Activated naive CD4-positive, alpha-beta T cell treated with anti-CD3 and anti-CD28 coated beads, Interleukin-2, amount 50 U/mL, for 24 hours (primary cell): ENCODE measurements at regions not wholly inside any gene's neighbourhood (a gene's known extent, or its start where the extent isn't known, plus 50 kb on each side); places are given as distances from the start of the nearest gene placed in this dataset.

Source experiments
- H3K27ac Mint-ChIP-seq: one replicate; pipeline ENCODE4 v1.8.0; 2021; ENCODE audit warnings: mild to moderate bottlenecking, mixed read lengths
- H3K27me3 Mint-ChIP-seq: one replicate; pipeline ENCODE4 v1.8.0; 2021; ENCODE audit warnings: mixed read lengths
- H3K36me3 Mint-ChIP-seq: one replicate; pipeline ENCODE4 v1.8.0; 2021; ENCODE audit warnings: mixed read lengths
- H3K4me1 Mint-ChIP-seq: one replicate; pipeline ENCODE4 v1.8.0; 2021; ENCODE audit warnings: mixed read lengths
- H3K4me3 Mint-ChIP-seq: one replicate; pipeline ENCODE4 v1.8.0; 2021; ENCODE audit warnings: mild to moderate bottlenecking, mixed read lengths
- H3K9me3 Mint-ChIP-seq: one replicate; pipeline ENCODE4 v1.8.0; 2021; ENCODE audit warnings: mixed read lengths

DNA sequence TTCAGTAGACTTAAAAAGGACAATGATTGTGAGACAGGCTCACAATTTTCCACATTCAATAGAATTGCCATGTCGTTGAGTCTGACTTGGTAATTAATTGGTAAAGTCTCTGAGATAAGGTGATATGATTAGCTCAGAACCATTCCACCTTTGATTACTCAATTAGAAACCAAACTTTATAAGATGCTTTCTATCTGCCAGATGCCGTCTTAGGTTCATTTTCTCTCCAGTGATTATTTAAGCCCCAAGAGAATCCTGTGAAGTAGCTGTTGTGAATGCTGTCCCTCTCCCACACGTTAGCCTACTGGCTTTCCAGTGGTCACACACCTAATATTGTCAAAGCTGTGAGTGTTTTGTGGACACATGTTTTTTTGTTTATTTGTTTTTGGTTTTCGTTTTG lies 528.9 kb upstream of the ZNF462 start:
- H3K4me1 Mint-ChIP-seq: no peaks in the 10 kb centered on the region
- peaks cover 5% of the 10 kb centered on the region for H3K9me3 Mint-ChIP-seq
- H3K27ac Mint-ChIP-seq: no peak overlapping the region
- no peaks in the 10 kb centered on the region for H3K27me3 Mint-ChIP-seq
- no peaks in the 10 kb centered on the region for H3K36me3 Mint-ChIP-seq
- no peak overlapping the region for H3K4me3 Mint-ChIP-seq

DNA sequence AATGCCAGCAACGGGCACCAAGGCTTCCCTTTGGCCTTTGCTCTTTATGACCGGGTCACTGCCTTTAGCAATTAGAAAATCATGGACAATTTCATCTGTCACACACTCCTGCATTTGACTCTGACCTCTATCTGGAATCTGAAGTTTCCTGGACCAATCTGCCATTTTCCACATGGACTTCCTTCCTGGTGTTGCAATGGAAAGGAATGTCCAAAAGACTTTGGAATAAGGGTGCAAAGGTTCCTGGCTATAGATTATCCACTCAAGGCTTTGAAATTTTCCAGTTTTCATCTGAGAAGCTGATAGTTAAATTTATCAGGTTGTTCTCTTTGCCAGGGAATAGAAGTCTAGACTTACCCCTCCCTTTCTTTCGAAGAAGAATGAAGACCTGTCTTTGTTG lies 523.1 kb upstream of the ZNF462 start:
- no peaks in the 10 kb centered on the region for H3K4me1 Mint-ChIP-seq
- peaks cover 5% of the 10 kb centered on the region for H3K9me3 Mint-ChIP-seq
- H3K4me3 Mint-ChIP-seq: no peak overlapping the region
- H3K36me3 Mint-ChIP-seq: no peaks in the 10 kb centered on the region
- H3K27ac Mint-ChIP-seq: no peak overlapping the region
- H3K27me3 Mint-ChIP-seq: no peaks in the 10 kb centered on the region

DNA sequence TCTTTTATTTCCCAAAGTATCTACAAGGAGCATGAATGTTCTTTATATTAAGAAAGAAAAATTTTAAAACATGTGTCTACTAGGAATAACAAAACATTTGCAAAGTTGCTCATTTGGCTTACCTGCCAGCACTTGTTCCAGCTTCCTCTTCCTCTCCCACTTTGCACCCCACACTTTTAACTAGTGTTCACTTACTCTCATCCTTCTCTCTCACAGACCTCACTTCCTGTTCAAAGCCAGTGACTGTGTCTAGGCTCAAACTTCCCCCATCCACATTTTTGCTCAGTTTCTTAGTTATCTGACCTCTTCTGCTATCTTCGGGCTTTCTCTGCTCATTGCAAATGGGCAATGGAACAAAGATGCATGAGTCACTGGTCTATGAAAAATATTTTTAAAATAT lies 512.2 kb upstream of the ZNF462 start:
- Mint-ChIP-seq H3K36me3 (no peaks in the 10 kb centered on the region), H3K4me3 (no peak overlapping the region), H3K9me3 (peaks cover 10% of the 10 kb centered on the region), H3K27ac (no peak overlapping the region), H3K4me1 (no peaks in the 10 kb centered on the region), H3K27me3 (no peaks in the 10 kb centered on the region)

DNA sequence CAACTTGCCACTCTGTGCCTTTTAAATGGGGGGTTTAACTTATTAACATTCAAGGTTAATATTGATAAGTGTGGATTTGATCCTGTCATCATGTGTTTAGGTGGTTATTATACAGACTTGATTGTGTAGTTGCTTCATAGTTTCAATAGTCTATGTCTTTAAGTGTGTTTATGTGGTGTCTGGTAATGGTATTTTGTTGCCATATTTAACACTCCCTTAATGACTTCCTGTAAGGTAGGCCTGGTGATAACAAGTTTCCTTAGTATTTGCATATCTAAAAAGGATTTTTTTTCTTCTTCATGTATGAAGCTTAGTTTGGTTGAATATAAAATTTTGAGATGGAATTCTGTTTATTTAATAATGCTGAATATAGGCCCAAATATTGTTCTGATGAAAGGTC lies 506.0 kb upstream of the ZNF462 start:
- no peak overlapping the region for H3K4me3 Mint-ChIP-seq
- no peaks in the 10 kb centered on the region for H3K27me3 Mint-ChIP-seq

DNA sequence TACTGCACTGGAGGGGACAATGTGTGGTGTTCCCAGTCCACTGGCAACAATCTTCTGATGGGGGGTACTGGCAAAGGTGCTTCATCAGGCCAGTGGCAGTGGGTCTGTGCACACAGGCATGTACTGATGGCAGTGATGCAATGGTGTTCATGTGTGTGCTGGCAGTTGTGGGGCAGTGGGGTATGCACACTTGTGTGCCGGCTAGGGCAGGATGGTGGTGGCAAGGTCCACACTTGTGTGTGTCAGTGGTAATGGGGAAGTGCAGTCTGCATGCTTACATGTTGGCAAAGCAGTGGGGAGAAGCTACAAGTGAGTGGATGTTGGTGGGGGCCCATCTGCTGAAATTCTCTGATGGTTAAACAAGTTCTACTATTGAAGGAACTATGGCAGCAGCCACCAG lies 504.6 kb upstream of the ZNF462 start:
- H3K4me3 Mint-ChIP-seq: no peak overlapping the region
- H3K4me1 Mint-ChIP-seq: no peaks in the 10 kb centered on the region
- H3K36me3 Mint-ChIP-seq: peaks cover 2% of the 10 kb centered on the region
- H3K27ac Mint-ChIP-seq: no peak overlapping the region
- peaks cover 33% of the 10 kb centered on the region for H3K9me3 Mint-ChIP-seq
- H3K27me3 Mint-ChIP-seq: no peaks in the 10 kb centered on the region

More for the DNA sequence above, 506.0 kb upstream of the ZNF462 start:
- Mint-ChIP-seq H3K9me3 (peaks cover 33% of the 10 kb centered on the region), H3K36me3 (peaks cover 2% of the 10 kb centered on the region), H3K27ac (no peak overlapping the region), H3K4me1 (no peaks in the 10 kb centered on the region)

DNA sequence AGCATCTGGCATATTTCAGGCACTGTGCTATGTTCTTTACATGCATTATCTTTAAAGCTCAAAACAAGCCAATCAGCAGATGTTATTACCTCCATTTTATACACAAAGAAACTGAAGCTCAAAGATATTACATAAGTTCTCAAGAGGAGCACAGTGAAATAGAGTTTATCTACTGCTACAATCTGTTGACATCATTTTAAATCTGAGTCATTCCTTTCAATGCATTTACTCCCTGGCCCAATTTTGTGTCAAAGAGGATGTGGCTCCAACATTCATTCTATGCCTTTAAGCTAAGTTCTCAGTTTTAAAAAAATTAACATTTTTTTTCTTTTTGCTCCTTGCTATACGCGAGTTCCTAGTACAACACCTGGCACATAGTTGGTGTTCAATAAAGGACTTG lies 486.3 kb upstream of the ZNF462 start:
- peaks cover 18% of the 10 kb centered on the region for H3K9me3 Mint-ChIP-seq
- H3K27ac Mint-ChIP-seq: no peak overlapping the region
- no peaks in the 10 kb centered on the region for H3K36me3 Mint-ChIP-seq
- H3K4me1 Mint-ChIP-seq: no peaks in the 10 kb centered on the region
- H3K4me3 Mint-ChIP-seq: no peak overlapping the region
- no peaks in the 10 kb centered on the region for H3K27me3 Mint-ChIP-seq

DNA sequence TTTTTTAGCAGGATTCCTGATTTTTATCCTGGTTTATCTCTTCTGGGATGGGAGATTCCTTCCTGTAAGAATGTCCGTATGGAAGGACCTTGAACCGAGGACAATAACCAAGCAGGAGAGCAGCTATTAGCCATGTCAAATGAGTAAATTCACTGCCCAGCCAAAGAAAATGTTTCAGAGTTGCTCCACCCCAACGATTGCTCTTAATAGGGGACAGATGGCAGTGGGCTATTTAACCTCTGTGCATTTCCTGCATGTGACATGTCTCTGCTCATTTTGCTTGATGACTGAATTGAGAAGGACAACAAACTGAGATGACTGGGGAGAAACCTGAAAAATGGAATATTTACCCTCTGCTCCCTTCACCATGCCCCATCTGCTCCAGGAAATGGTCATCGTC lies 479.9 kb upstream of the ZNF462 start:
- peaks cover 17% of the 10 kb centered on the region for H3K9me3 Mint-ChIP-seq
- no peaks in the 10 kb centered on the region for H3K4me1 Mint-ChIP-seq
- no peaks in the 10 kb centered on the region for H3K27me3 Mint-ChIP-seq
- H3K36me3 Mint-ChIP-seq: no peaks in the 10 kb centered on the region
- H3K27ac Mint-ChIP-seq: no peak overlapping the region
- H3K4me3 Mint-ChIP-seq: no peak overlapping the region

DNA sequence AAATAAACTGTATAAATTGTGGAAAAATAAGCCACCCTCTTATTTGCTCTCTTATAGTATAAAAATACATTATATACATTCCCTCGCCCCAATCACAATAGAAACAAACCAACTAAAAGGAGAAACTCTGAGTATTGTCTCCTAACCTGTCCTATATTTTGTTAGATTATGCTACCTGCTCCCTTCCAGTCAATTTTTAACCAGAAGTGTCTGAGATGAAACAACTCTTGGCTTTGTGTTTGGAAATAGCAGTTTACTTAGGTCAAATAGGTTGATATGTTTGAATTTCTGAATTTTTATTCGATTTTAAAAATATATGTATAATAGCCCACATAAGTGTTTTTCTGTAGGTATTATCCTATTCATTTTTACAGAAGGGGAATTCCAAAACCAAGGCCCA lies 475.0 kb upstream of the ZNF462 start:
- Mint-ChIP-seq H3K9me3 (peaks cover 13% of the 10 kb centered on the region), H3K4me3 (no peak overlapping the region), H3K27me3 (no peaks in the 10 kb centered on the region), H3K36me3 (no peaks in the 10 kb centered on the region), H3K27ac (no peak overlapping the region), H3K4me1 (no peaks in the 10 kb centered on the region)

DNA sequence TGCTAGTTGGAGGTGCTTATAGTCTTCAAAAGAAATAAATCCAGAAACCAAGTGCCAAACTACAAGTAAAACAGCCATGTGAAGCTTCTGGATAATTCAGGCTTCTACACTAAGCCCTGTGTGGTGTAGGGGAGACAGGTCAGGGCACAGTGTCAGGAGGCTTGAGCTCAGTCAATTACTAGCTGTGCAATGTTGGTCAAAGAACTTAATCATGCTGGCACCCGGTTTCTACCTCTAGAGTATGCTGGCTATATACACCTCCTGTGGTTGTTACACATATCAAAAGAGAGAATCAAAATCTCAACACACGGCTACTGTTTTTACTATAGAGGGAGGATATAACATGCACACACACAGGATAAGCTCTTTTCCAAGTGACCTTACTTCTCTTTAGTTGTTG lies 469.7 kb upstream of the ZNF462 start:
- H3K36me3 Mint-ChIP-seq: no peaks in the 10 kb centered on the region
- no peaks in the 10 kb centered on the region for H3K27me3 Mint-ChIP-seq
- peaks cover 7% of the 10 kb centered on the region for H3K9me3 Mint-ChIP-seq
- no peaks in the 10 kb centered on the region for H3K4me1 Mint-ChIP-seq
- no peak overlapping the region for H3K4me3 Mint-ChIP-seq
- H3K27ac Mint-ChIP-seq: no peak overlapping the region

DNA sequence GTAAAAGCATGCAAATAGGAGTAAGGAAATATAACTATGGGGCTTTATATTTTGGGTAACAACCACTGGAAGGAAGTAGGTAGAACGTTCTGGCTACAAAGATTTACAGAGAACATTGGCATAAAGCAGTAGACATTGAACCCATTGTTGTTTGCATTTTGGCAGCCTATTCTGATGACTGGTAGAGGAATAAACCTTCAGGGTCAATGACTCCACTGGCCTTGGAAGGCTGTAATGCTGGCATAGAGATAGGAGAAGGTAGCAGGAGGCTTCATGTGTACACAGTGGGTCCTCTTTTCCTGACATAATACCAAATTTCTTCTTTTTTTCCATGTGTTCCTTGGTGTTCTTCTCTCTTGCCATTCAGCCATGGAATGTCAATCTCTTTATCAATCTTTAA lies 462.8 kb upstream of the ZNF462 start:
- H3K4me1 Mint-ChIP-seq: no peaks in the 10 kb centered on the region
- H3K4me3 Mint-ChIP-seq: no peak overlapping the region
- H3K9me3 Mint-ChIP-seq: peaks cover 11% of the 10 kb centered on the region
- no peak overlapping the region for H3K27ac Mint-ChIP-seq
- no peaks in the 10 kb centered on the region for H3K27me3 Mint-ChIP-seq
- H3K36me3 Mint-ChIP-seq: no peaks in the 10 kb centered on the region

DNA sequence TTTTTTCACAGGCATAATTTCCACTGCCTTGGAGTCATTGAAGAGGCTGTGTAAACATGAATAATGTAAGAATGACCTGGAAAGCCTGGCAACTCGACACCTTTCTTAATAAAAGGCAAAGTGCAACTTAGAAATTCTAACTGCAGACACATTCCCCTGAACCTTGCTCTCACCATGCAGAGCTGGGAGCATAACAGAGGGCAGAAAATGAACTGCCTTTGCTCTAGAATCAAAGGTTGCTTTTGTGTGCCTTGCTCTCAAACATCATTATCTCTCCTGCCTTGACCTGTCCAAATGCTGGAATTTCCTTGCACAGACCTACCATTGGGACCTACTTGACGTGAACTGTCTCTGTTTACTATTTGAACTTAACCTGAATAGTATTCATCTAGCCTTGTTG lies 462.0 kb upstream of the ZNF462 start:
- Mint-ChIP-seq H3K4me1 (no peaks in the 10 kb centered on the region), H3K9me3 (peaks cover 11% of the 10 kb centered on the region), H3K4me3 (no peak overlapping the region), H3K27me3 (no peaks in the 10 kb centered on the region), H3K27ac (no peak overlapping the region), H3K36me3 (no peaks in the 10 kb centered on the region)

DNA sequence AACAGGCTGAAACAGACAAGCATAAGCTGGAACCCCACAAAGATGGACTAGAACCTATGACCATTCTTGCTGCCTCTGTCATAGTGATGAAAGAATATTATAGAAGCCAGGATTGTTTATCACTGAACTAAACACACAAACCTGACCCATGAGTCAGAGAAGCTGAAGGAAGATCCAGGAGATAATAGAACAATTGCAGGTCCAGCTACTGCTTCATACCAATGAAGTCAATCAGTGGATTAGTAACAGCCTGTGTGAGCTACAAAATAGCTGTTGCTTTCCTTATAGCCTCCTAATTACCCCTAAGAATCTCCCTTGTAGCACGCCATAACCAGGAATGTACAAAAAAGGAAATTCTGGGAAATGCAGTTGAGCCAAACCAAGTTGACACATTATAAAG lies 459.9 kb upstream of the ZNF462 start:
- H3K27me3 Mint-ChIP-seq: no peaks in the 10 kb centered on the region
- H3K9me3 Mint-ChIP-seq: peaks cover 11% of the 10 kb centered on the region
- H3K27ac Mint-ChIP-seq: no peak overlapping the region
- H3K4me1 Mint-ChIP-seq: no peaks in the 10 kb centered on the region
- no peaks in the 10 kb centered on the region for H3K36me3 Mint-ChIP-seq
- H3K4me3 Mint-ChIP-seq: no peak overlapping the region

DNA sequence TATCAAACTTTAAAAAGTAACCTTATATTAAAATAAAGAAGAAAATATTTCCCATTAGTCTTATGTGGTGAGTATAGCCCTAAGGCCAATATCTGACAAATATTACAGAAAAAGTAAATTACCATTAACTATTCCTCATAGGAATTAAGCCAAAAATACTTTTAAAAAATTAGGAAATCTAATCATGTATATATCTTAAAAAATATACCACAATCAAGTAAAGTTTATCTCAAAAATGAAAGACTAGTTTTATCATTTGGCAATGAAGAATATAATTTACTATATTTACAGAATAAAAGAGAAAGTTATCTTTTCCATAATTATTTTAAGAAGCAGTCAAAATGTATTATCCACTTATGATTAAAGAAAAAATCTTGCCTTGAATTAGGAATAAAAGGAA lies 458.8 kb upstream of the ZNF462 start:
- Mint-ChIP-seq H3K4me3 (no peak overlapping the region), H3K9me3 (peaks cover 10% of the 10 kb centered on the region), H3K36me3 (no peaks in the 10 kb centered on the region), H3K4me1 (no peaks in the 10 kb centered on the region), H3K27me3 (no peaks in the 10 kb centered on the region), H3K27ac (no peak overlapping the region)

DNA sequence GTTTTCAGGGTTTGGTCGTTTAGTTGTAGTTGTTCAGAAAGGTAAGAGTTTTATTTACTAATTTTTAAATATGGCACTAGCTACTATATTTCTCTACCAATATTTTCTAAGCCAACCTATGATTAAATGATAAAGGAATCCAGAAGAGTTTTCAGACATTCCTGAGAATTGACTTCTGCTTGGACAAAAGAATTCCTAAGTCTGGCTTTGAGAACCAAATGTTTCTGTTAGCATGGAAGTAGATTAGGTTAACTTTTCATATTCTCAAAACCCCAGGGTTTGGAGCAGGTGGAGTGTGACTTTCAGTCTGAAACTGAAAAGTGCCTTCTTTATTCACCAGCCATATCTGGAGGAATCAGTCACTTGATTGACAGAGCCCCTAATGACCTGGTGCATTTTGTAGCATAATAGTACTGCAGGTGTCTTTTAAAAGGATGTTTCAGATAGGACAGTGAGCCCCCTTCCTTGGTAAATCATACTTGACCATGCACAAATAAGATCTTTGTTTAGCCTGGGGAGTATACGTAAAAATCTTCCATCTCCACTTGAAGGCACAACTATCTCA lies 457.0 kb upstream of the ZNF462 start:
- no peaks in the 10 kb centered on the region for H3K27me3 Mint-ChIP-seq
- no peaks in the 10 kb centered on the region for H3K36me3 Mint-ChIP-seq
- H3K4me1 Mint-ChIP-seq: no peaks in the 10 kb centered on the region
- no peak overlapping the region for H3K27ac Mint-ChIP-seq
- no peak overlapping the region for H3K4me3 Mint-ChIP-seq
- H3K9me3 Mint-ChIP-seq: peaks cover 5% of the 10 kb centered on the region

DNA sequence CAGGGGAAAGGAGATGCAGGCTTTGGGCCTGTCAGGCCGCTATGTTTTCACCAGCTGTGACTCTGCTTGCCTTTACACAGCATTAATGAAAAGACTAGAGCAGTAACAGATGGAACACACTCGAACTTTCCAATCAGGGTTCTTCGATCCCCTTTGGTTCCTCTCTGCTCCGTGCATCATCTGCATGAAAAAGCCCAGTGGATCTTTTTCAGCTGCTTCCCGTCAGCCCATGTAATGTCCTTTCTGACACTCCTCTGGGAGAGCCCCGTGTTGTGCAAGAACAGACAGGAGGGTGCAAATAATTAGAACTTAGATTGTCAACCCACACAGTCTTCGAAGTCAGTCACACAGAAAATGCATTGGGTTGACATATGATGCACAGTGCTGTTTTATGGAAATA lies 448.9 kb upstream of the ZNF462 start:
- no peak overlapping the region for H3K4me3 Mint-ChIP-seq
- no peaks in the 10 kb centered on the region for H3K4me1 Mint-ChIP-seq
- peaks cover 5% of the 10 kb centered on the region for H3K9me3 Mint-ChIP-seq
- H3K27me3 Mint-ChIP-seq: no peaks in the 10 kb centered on the region
- H3K27ac Mint-ChIP-seq: no peak overlapping the region
- no peaks in the 10 kb centered on the region for H3K36me3 Mint-ChIP-seq

DNA sequence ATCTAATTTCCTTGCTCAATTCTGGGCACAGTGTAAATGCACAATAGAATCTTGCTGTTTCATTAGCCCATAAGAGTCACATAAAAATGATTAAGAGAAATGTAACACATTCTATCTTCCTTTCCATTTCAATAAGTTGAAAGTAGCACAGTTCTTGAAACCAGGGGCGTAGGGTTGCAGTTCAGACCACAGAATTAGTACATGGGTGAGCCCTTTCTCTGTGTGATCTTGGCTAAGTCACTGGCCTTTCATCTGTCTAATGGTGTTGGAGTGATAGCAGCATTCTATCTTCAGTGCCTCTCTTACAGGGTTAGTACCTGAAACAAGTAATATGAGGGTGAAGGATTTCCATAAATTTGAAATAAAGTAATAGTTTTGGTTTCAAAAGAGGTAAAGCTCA lies 445.3 kb upstream of the ZNF462 start:
- Mint-ChIP-seq H3K27ac (no peak overlapping the region), H3K9me3 (peaks cover 6% of the 10 kb centered on the region), H3K36me3 (no peaks in the 10 kb centered on the region), H3K4me1 (no peaks in the 10 kb centered on the region), H3K27me3 (no peaks in the 10 kb centered on the region), H3K4me3 (no peak overlapping the region)

DNA sequence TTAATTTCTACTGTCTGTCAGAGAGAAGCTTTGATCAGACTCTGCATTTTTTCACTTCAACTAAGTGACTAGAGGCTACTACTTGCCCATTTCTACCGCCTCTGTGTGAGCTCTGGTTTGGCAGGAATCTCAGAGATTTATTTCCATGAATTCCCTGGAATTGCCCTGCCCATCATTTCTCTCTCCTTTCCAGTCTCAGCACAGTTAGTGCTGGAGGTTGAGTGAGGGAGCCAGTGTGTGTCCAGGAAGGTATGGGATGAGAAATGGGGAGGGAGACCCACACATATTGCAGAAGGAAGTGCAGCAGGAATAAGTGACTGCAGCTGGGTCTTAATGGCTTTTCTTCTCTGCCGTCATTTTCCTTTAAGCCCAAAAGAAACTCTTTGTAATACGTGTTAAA lies 443.1 kb upstream of the ZNF462 start:
- H3K9me3 Mint-ChIP-seq: peaks cover 6% of the 10 kb centered on the region
- no peaks in the 10 kb centered on the region for H3K27me3 Mint-ChIP-seq
- no peaks in the 10 kb centered on the region for H3K4me1 Mint-ChIP-seq
- no peaks in the 10 kb centered on the region for H3K36me3 Mint-ChIP-seq
- no peak overlapping the region for H3K27ac Mint-ChIP-seq
- H3K4me3 Mint-ChIP-seq: no peak overlapping the region
